ENCODE measurements at regions not wholly inside any gene's neighbourhood (a gene's known extent, or its start where the extent isn't known, plus 50 kb on each side); places are given as distances from the start of the nearest gene placed in this dataset.

DNA sequence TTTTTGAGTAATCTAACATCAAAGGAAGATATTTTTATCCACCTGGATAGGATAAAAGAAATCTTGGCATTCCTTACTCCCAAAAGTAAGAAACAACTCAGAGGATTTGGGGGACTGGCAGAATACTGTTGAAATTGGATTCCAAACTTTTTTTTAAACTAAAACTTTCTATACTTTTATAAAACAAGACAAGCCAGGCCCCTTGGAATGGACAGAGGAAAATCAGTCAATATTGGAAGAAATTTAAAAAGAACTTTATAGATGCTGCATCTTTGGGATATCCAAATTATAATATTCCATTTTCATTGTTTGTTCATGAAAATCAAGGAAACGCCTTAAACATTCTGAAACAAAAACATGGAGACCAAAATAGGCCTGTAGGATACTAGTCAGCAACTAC, 147.6 kb upstream of the PIEZO2 start:
- TF ChIP-seq, protein P1, sequence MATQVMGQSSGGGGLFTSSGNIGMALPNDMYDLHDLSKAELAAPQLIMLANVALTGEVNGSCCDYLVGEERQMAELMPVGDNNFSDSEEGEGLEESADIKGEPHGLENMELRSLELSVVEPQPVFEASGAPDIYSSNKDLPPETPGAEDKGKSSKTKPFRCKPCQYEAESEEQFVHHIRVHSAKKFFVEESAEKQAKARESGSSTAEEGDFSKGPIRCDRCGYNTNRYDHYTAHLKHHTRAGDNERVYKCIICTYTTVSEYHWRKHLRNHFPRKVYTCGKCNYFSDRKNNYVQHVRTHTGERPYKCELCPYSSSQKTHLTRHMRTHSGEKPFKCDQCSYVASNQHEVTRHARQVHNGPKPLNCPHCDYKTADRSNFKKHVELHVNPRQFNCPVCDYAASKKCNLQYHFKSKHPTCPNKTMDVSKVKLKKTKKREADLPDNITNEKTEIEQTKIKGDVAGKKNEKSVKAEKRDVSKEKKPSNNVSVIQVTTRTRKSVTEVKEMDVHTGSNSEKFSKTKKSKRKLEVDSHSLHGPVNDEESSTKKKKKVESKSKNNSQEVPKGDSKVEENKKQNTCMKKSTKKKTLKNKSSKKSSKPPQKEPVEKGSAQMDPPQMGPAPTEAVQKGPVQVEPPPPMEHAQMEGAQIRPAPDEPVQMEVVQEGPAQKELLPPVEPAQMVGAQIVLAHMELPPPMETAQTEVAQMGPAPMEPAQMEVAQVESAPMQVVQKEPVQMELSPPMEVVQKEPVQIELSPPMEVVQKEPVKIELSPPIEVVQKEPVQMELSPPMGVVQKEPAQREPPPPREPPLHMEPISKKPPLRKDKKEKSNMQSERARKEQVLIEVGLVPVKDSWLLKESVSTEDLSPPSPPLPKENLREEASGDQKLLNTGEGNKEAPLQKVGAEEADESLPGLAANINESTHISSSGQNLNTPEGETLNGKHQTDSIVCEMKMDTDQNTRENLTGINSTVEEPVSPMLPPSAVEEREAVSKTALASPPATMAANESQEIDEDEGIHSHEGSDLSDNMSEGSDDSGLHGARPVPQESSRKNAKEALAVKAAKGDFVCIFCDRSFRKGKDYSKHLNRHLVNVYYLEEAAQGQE (IDR thresholded peaks at IDR 0.05; ENCODE audit: low read depth, low read length) = no peak
- TF ChIP-seq JUND (IDR thresholded peaks at IDR 0.05) (no peak), ELF1 (IDR thresholded peaks at IDR 0.05) (no peak), NRF1 (IDR thresholded peaks at IDR 0.05; ENCODE audit: low read depth, low read length) (no peak), RXRA (IDR thresholded peaks at IDR 0.05; ENCODE audit: borderline replicate concordance, low read depth) (no peak), SMC3 (IDR thresholded peaks at IDR 0.05; ENCODE audit: low read depth, low read length) (no peak), GABPA (IDR thresholded peaks at IDR 0.05; ENCODE audit: low read depth) (no peak), MEF2A (IDR thresholded peaks at IDR 0.05; ENCODE audit: borderline replicate concordance, low read depth) (no peak), POLR2AphosphoS5 (IDR thresholded peaks at IDR 0.05; ENCODE audit: low read depth, low read length) (no peak), RAD21 (IDR thresholded peaks at IDR 0.05; ENCODE audit: low read length) (no peak), SIN3A (IDR thresholded peaks at IDR 0.05; ENCODE audit: borderline replicate concordance, low read depth, low read length) (no peak), NFIC (IDR thresholded peaks at IDR 0.05; ENCODE audit: borderline replicate concordance) (no peak), FOXM1 (IDR thresholded peaks at IDR 0.05; ENCODE audit: low read depth) (no peak)
- TF ChIP-seq, protein P2, sequence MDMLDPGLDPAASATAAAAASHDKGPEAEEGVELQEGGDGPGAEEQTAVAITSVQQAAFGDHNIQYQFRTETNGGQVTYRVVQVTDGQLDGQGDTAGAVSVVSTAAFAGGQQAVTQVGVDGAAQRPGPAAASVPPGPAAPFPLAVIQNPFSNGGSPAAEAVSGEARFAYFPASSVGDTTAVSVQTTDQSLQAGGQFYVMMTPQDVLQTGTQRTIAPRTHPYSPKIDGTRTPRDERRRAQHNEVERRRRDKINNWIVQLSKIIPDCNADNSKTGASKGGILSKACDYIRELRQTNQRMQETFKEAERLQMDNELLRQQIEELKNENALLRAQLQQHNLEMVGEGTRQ (IDR thresholded peaks at IDR 0.05; ENCODE audit: borderline replicate concordance, low read depth, low read length) = no peak
- TF ChIP-seq, protein P3, sequence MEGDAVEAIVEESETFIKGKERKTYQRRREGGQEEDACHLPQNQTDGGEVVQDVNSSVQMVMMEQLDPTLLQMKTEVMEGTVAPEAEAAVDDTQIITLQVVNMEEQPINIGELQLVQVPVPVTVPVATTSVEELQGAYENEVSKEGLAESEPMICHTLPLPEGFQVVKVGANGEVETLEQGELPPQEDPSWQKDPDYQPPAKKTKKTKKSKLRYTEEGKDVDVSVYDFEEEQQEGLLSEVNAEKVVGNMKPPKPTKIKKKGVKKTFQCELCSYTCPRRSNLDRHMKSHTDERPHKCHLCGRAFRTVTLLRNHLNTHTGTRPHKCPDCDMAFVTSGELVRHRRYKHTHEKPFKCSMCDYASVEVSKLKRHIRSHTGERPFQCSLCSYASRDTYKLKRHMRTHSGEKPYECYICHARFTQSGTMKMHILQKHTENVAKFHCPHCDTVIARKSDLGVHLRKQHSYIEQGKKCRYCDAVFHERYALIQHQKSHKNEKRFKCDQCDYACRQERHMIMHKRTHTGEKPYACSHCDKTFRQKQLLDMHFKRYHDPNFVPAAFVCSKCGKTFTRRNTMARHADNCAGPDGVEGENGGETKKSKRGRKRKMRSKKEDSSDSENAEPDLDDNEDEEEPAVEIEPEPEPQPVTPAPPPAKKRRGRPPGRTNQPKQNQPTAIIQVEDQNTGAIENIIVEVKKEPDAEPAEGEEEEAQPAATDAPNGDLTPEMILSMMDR (IDR thresholded peaks at IDR 0.05) = no peak
- TF ChIP-seq, protein P4, sequence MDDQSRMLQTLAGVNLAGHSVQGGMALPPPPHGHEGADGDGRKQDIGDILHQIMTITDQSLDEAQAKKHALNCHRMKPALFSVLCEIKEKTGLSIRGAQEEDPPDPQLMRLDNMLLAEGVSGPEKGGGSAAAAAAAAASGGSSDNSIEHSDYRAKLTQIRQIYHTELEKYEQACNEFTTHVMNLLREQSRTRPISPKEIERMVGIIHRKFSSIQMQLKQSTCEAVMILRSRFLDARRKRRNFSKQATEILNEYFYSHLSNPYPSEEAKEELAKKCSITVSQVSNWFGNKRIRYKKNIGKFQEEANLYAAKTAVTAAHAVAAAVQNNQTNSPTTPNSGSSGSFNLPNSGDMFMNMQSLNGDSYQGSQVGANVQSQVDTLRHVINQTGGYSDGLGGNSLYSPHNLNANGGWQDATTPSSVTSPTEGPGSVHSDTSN (IDR thresholded peaks at IDR 0.05) = no peak
- TF ChIP-seq, protein P5, sequence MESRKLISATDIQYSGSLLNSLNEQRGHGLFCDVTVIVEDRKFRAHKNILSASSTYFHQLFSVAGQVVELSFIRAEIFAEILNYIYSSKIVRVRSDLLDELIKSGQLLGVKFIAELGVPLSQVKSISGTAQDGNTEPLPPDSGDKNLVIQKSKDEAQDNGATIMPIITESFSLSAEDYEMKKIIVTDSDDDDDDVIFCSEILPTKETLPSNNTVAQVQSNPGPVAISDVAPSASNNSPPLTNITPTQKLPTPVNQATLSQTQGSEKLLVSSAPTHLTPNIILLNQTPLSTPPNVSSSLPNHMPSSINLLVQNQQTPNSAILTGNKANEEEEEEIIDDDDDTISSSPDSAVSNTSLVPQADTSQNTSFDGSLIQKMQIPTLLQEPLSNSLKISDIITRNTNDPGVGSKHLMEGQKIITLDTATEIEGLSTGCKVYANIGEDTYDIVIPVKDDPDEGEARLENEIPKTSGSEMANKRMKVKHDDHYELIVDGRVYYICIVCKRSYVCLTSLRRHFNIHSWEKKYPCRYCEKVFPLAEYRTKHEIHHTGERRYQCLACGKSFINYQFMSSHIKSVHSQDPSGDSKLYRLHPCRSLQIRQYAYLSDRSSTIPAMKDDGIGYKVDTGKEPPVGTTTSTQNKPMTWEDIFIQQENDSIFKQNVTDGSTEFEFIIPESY (IDR thresholded peaks at IDR 0.05; ENCODE audit: borderline replicate concordance, low read depth) = no peak
- Histone ChIP-seq H3K27me3 (ENCODE audit: insufficient read depth) (peaks cover 17% of the 10 kb centered on the region; the same call in 1 of the 2 replicates), H3F3A (replicated peaks; ENCODE audit: insufficient read depth) (no peaks in the 10 kb centered on the region), H3K9me2 (no peaks in the 10 kb centered on the region), H3K27ac (ENCODE audit: low read depth in 2 of 2, low read length in 1 of 2) (no peak overlapping the region), H3K79me2 (ENCODE audit: insufficient read depth) (no peaks in the 10 kb centered on the region), H3K4me3 (ENCODE audit: low read depth in 2 of 2, low read length in 1 of 2) (no peak overlapping the region), H3K4me1 (ENCODE audit: control insufficient read depth in 1 of 2, insufficient read depth in 2 of 2, low read depth in 1 of 2, low read length in 1 of 2) (no peaks in the 10 kb centered on the region), H4K20me1 (ENCODE audit: insufficient read depth) (no peaks in the 10 kb centered on the region), H3K4me2 (no peak overlapping the region), H3K36me3 (replicated peaks in 1 of 2; ENCODE audit: control insufficient read depth in 1 of 2, insufficient read depth in 2 of 2, low read length in 1 of 2) (no peaks in the 10 kb centered on the region), H2AFZ (ENCODE audit: low read depth) (no peak overlapping the region), H3K9ac (no peak overlapping the region), H3K9me3 (no peaks in the 10 kb centered on the region; the same call in 1 of the 2 replicates)
- ChIA-PET POLR2A (no interaction called here), CTCF (no interaction called here)
- WGBS (ENCODE audit: low lambda C conversion rate) = 0% methylated on average over 1 of the region's 1 CpG
- no peak for DNase-seq
